ENCODE measurements at regions not wholly inside any gene's neighbourhood (a gene's known extent, or its start where the extent isn't known, plus 50 kb on each side); places are given as distances from the start of the nearest gene placed in this dataset.

- TF ChIP-seq POLR2A (IDR thresholded peaks at IDR 0.05) (no peak), CTCF (IDR thresholded peaks at IDR 0.05) (no peak), POLR2AphosphoS5 (IDR thresholded peaks at IDR 0.05) (no peak)
These were observed 367.5 kb downstream of the SLITRK6 start for GRCh38 chr13:85431720-85432119.
